SW480 (cell line): ENCODE measurements at regions not wholly inside any gene's neighbourhood (a gene's known extent, or its start where the extent isn't known, plus 50 kb on each side); places are given as distances from the start of the nearest gene placed in this dataset.

Source experiments
- DNase-seq: peaks from one replicate; pipeline ENCODE4 v3.0.0-alpha.2; 2016; ENCODE audit warnings: low spot score

GRCh38 chr12:59041241-59042121, 121.2 kb upstream of the LRIG3 start:
- DNase-seq = no peak

GRCh38 chr12:59040656-59041055, 120.4 kb upstream of the LRIG3 start:
- DNase-seq = no peak

DNA sequence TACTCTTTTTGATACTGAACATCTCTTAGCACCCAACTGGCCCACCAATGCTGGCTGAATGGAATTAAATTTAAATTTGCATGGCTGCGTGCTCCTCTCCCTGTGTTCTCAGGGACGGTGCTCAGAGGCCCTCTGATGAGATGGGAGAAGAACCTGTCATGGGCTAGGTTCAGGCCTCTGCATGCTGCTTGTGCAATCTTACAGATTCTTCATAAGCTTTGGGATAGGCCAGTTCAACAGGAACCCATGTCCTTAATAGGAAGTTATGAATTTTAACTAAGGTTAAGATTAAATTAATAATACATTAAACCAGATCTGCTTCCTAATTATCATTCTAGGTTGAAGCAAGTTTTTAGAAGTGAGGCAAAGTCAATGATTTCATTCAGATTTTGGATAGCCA, 119.7 kb upstream of the LRIG3 start:
- DNase-seq = no peak

DNA sequence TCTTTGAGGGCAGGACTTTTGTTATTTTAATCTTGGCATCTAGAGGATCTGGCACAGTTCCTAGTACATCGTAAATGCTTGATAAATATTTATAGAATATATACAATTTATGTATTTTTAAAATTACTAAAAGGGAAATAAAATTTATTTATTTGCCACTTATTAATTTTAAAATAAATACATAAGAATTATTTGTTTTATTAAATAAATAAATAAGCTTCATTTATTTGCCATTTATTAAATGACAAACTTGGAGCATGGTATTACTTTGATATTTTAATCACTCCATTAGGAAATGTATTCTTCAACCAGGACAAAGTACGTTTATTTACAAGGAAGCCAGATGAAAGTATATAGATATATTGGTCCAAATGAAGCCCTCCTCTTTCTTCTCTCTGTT, 118.7 kb upstream of the LRIG3 start:
- DNase-seq = no peak

- DNase-seq = no peak
Observed at GRCh38 chr12:59036973-59037762, 116.9 kb upstream of the LRIG3 start.

DNA sequence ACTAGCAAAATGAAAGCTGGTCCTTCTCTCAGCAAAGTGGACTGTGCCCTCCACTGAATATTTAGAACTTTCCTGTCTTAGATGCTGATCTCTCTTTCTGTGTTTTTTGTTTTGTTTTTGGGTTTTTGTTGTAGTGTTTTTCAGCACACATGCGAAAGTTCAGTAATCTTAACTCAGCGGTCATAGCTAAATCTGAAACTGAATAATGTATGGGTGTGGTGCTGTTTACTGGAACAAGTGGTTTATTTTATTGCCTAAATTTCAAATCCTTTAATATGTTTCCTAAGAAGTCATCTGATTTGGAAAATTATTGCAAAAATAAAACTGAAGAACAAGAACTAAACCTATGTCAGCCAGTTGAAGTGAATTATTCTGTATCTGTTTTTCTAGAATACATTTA, 116.0 kb upstream of the LRIG3 start:
- DNase-seq = no peak

DNA sequence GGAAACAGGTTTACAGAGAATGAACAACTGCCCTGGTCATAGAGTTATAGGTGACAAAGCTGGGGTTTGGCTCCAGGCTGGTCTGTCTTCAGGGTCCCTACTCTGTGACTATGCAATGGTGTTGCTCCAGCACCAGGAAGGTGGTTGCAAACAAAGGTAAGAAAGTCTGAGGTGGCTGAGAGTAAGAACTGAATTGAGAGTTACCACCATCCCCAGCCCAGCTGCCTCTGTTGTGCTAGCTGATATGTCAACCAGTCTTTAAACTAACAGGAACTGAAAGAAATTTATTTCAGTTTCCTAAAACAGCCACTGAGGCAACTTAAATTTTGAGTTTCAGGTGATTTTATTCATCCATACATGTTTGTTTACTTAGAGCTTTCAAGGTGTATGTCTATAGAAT, 111.0 kb upstream of the LRIG3 start:
- no peak for DNase-seq

- no peak for DNase-seq
Observed at GRCh38 chr12:59030415-59030814, 110.1 kb upstream of the LRIG3 start.

DNA sequence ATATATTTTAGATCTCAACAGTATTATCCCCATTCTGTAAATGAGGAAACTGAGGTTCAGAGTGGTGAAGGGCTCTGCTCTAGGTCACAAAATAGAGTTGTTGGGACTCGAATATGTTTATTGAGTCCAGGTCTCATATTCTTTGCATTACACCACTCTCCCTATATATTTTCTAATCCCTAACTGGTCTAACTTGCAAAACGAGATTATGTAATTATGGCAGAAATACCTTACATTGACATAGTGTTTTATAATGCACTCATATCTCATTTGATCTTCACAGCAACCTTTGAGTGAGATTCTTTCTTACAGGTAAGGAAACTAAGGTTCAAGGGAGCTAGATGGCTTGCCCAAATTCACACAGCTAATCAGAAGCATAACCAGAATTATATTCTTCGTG, 106.9 kb upstream of the LRIG3 start:
- DNase-seq = no peak

- no peak for DNase-seq
Observed at GRCh38 chr12:59023861-59024424, 103.6 kb upstream of the LRIG3 start.

- no peak for DNase-seq
Observed at GRCh38 chr12:59020073-59020946, 100.0 kb upstream of the LRIG3 start.

GRCh38 chr12:59014885-59015284, 94.6 kb upstream of the LRIG3 start:
- no peak for DNase-seq

DNA sequence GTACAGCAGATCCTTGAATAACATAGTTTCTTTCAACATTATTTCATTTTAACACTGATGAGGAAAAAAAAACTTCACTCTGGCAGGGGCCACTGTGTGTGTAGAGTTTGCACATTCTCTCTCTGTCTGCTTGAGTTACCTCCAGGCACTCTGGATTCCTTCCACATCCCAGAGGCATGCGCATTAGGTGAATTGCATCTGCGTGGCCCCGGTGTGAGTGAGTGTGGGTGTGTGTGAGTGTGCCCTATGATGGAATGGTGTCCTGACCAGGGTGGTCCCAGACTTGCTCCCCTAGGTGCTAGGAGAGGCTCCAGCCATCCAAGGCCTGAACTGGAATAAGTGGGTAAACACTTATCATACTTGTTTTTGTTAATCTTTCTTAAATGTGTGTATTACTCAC, 90.6 kb upstream of the LRIG3 start:
- no peak for DNase-seq

- DNase-seq = no peak
Observed at GRCh38 chr12:59010118-59010517, 89.8 kb upstream of the LRIG3 start.

DNA sequence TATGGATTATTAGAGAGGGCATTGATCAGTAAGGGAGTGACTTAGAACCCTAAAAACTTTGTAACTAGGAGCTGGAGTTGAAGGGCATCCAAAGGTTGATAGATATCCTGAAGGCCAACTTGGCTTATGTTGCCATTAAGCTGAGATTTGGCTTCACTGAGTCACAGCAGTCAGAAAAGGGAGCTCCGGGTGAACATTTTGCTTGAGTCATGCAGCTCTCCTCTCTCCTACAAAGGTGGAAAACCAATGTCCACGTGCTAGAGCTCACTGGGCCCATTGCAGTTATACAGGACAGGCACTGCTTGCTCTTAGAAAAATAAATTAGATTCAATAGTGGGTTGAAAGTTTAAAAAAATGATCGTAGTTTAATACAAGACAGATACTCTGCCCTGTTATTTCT, 87.3 kb upstream of the LRIG3 start:
- no peak for DNase-seq

GRCh38 chr12:59005193-59005955, 85.1 kb upstream of the LRIG3 start:
- no peak for DNase-seq

GRCh38 chr12:59004456-59004855, 84.2 kb upstream of the LRIG3 start:
- DNase-seq = no peak

- DNase-seq = no peak
Observed at GRCh38 chr12:58995666-58996363, 75.5 kb upstream of the LRIG3 start.

GRCh38 chr12:58988643-58989344, 68.5 kb upstream of the LRIG3 start:
- no peak for DNase-seq

DNA sequence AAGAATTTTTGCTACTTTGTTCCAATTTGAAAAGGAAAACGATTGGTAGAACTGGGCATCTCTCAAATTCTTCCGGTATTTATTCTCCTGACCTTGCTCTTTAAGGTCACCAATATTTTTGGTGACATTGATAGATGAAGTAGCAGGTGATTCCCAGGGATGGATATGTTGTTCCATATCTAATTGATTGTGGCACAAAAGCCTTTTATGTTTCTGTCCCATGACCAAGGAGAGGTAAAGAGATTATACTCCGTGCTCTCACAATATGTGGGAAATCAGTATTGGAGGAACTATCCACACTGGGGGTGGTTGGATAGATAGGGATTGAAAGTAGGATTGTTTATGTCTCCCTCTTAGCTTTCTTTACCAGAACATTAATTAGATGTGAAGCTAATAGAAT, 61.7 kb upstream of the LRIG3 start:
- DNase-seq = no peak
